ENCODE measurements at regions not wholly inside any gene's neighbourhood (a gene's known extent, or its start where the extent isn't known, plus 50 kb on each side); places are given as distances from the start of the nearest gene placed in this dataset.

GRCh38 chr10:58140691-58141347 is 126.9 kb downstream of the IPMK start:
- DNase-seq = no peak
- Histone ChIP-seq H3K9me3 (ENCODE audit: control extremely low read depth in 1 of 5, control insufficient read depth in 4 of 5, insufficient read depth in 2 of 5, low read depth in 1 of 5, low read length in 4 of 5) (peaks cover 0 to 4% (median 2%) of the 10 kb centered on the region in 5 experiments), H3K4me1 (ENCODE audit: control extremely low read depth in 1 of 4, control insufficient read depth in 4 of 4, insufficient read depth in 4 of 4, low read length in 3 of 4) (no peaks in the 10 kb centered on the region), H3K27ac (ENCODE audit: insufficient read depth in 1 of 2, low read depth in 1 of 2, low read length in 2 of 2, poor library complexity in 1 of 2, severe bottlenecking in 2 of 2) (no peak overlapping the region), H3K36me3 (ENCODE audit: control insufficient read depth in 4 of 4, insufficient read depth in 4 of 4, low read length in 3 of 4) (no peaks in the 10 kb centered on the region), H3K27me3 (replicated peaks in 2 of 5; ENCODE audit: control insufficient read depth in 4 of 5, insufficient read depth in 5 of 5, low read length in 4 of 5) (peaks cover 0 to 2% (median 0%) of the 10 kb centered on the region in 5 experiments), H3K4me3 (ENCODE audit: control insufficient read depth in 1 of 7, extremely low read depth in 1 of 7, insufficient read depth in 4 of 7, low read depth in 2 of 7, low read length in 6 of 7) (no peak overlapping the region)
- POLR2A ChIA-PET = no interaction called here
- CTCF ChIA-PET = no interaction called here
- WGBS (ENCODE audit: insufficient coverage) = 96% methylated on average over 3 of the region's 5 CpGs

- POLR2A ChIA-PET = no interaction called here
- no peaks in the 10 kb centered on the region for H3K36me3 ChIP-seq (ENCODE audit: control insufficient read depth in 4 of 4, insufficient read depth in 4 of 4, low read length in 3 of 4)
- CTCF ChIA-PET = no interaction called here
- H3K9me3 ChIP-seq (ENCODE audit: control extremely low read depth in 1 of 5, control insufficient read depth in 4 of 5, insufficient read depth in 2 of 5, low read depth in 1 of 5, low read length in 4 of 5) = peaks cover 0 to 4% (median 2%) of the 10 kb centered on the region in 5 experiments
- no peak overlapping the region for H3K4me3 ChIP-seq (ENCODE audit: control insufficient read depth in 1 of 7, extremely low read depth in 1 of 7, insufficient read depth in 4 of 7, low read depth in 2 of 7, low read length in 6 of 7)
- no peak overlapping the region for H3K27ac ChIP-seq (ENCODE audit: insufficient read depth in 1 of 2, low read depth in 1 of 2, low read length in 2 of 2, poor library complexity in 1 of 2, severe bottlenecking in 2 of 2)
- H3K4me1 ChIP-seq (ENCODE audit: control extremely low read depth in 1 of 4, control insufficient read depth in 4 of 4, insufficient read depth in 4 of 4, low read length in 3 of 4) = no peaks in the 10 kb centered on the region
- WGBS (ENCODE audit: insufficient coverage) = no CpG with 5 or more reads among the region's 2 CpGs
- no peak for DNase-seq
- H3K27me3 ChIP-seq (replicated peaks in 2 of 5; ENCODE audit: control insufficient read depth in 4 of 5, insufficient read depth in 5 of 5, low read length in 4 of 5) = peaks cover 0 to 2% (median 0%) of the 10 kb centered on the region in 5 experiments
Observed at GRCh38 chr10:58140054-58140453, 127.6 kb downstream of the IPMK start.

GRCh38 chr10:58137813-58138212 is 129.9 kb downstream of the IPMK start:
- no peaks in the 10 kb centered on the region for H3K36me3 ChIP-seq (ENCODE audit: control insufficient read depth in 4 of 4, insufficient read depth in 4 of 4, low read length in 3 of 4)
- no peaks in the 10 kb centered on the region for H3K4me1 ChIP-seq (ENCODE audit: control extremely low read depth in 1 of 4, control insufficient read depth in 4 of 4, insufficient read depth in 4 of 4, low read length in 3 of 4)
- no peaks in the 10 kb centered on the region for H3K9me3 ChIP-seq (ENCODE audit: control extremely low read depth in 1 of 5, control insufficient read depth in 4 of 5, insufficient read depth in 2 of 5, low read depth in 1 of 5, low read length in 4 of 5)
- H3K27me3 ChIP-seq (replicated peaks in 2 of 5; ENCODE audit: control insufficient read depth in 4 of 5, insufficient read depth in 5 of 5, low read length in 4 of 5) = peaks cover 0 to 2% (median 0%) of the 10 kb centered on the region in 5 experiments
- no peak overlapping the region for H3K27ac ChIP-seq (ENCODE audit: insufficient read depth in 1 of 2, low read depth in 1 of 2, low read length in 2 of 2, poor library complexity in 1 of 2, severe bottlenecking in 2 of 2)
- no peak for DNase-seq
- no peak overlapping the region for H3K4me3 ChIP-seq (ENCODE audit: control insufficient read depth in 1 of 7, extremely low read depth in 1 of 7, insufficient read depth in 4 of 7, low read depth in 2 of 7, low read length in 6 of 7)
- CTCF ChIA-PET = no interaction called here
- 100% methylated on average over 1 of the region's 5 CpGs for WGBS (ENCODE audit: insufficient coverage)
- POLR2A ChIA-PET = no interaction called here

GRCh38 chr10:58115218-58116050 is 152.3 kb downstream of the IPMK start:
- no peaks in the 10 kb centered on the region for H3K27me3 ChIP-seq (replicated peaks in 2 of 5; ENCODE audit: control insufficient read depth in 4 of 5, insufficient read depth in 5 of 5, low read length in 4 of 5)
- H3K36me3 ChIP-seq (ENCODE audit: control insufficient read depth in 4 of 4, insufficient read depth in 4 of 4, low read length in 3 of 4) = no peaks in the 10 kb centered on the region
- H3K4me1 ChIP-seq (ENCODE audit: control extremely low read depth in 1 of 4, control insufficient read depth in 4 of 4, insufficient read depth in 4 of 4, low read length in 3 of 4) = no peaks in the 10 kb centered on the region
- H3K9me3 ChIP-seq (ENCODE audit: control extremely low read depth in 1 of 5, control insufficient read depth in 4 of 5, insufficient read depth in 2 of 5, low read depth in 1 of 5, low read length in 4 of 5) = no peaks in the 10 kb centered on the region
- CTCF ChIA-PET = no interaction called here
- DNase-seq = no peak
- no peak overlapping the region for H3K27ac ChIP-seq (ENCODE audit: insufficient read depth in 1 of 2, low read depth in 1 of 2, low read length in 2 of 2, poor library complexity in 1 of 2, severe bottlenecking in 2 of 2)
- WGBS (ENCODE audit: insufficient coverage) = 97% methylated on average over 6 of the region's 9 CpGs
- POLR2A ChIA-PET = no interaction called here
- H3K4me3 ChIP-seq (ENCODE audit: control insufficient read depth in 1 of 7, extremely low read depth in 1 of 7, insufficient read depth in 4 of 7, low read depth in 2 of 7, low read length in 6 of 7) = no peak overlapping the region

- H3K27ac ChIP-seq (ENCODE audit: insufficient read depth in 1 of 2, low read depth in 1 of 2, low read length in 2 of 2, poor library complexity in 1 of 2, severe bottlenecking in 2 of 2) = no peak overlapping the region
- H3K36me3 ChIP-seq (ENCODE audit: control insufficient read depth in 4 of 4, insufficient read depth in 4 of 4, low read length in 3 of 4) = no peaks in the 10 kb centered on the region
- H3K4me3 ChIP-seq (ENCODE audit: control insufficient read depth in 1 of 7, extremely low read depth in 1 of 7, insufficient read depth in 4 of 7, low read depth in 2 of 7, low read length in 6 of 7) = no peak overlapping the region
- WGBS (ENCODE audit: insufficient coverage) = 89% methylated on average over 2 of the region's 3 CpGs
- H3K4me1 ChIP-seq (ENCODE audit: control extremely low read depth in 1 of 4, control insufficient read depth in 4 of 4, insufficient read depth in 4 of 4, low read length in 3 of 4) = no peaks in the 10 kb centered on the region
- peaks cover 0 to 3% (median 0%) of the 10 kb centered on the region in 5 experiments for H3K9me3 ChIP-seq (ENCODE audit: control extremely low read depth in 1 of 5, control insufficient read depth in 4 of 5, insufficient read depth in 2 of 5, low read depth in 1 of 5, low read length in 4 of 5)
- ChIA-PET CTCF (no interaction called here), POLR2A (no interaction called here)
- peaks cover 0 to 2% (median 0%) of the 10 kb centered on the region in 5 experiments for H3K27me3 ChIP-seq (replicated peaks in 2 of 5; ENCODE audit: control insufficient read depth in 4 of 5, insufficient read depth in 5 of 5, low read length in 4 of 5)
- DNase-seq = no peak
Observed at GRCh38 chr10:58109731-58110130, 158.0 kb downstream of the IPMK start.

GRCh38 chr10:58107506-58107905 is 160.2 kb downstream of the IPMK start:
- 95% methylated on average over 2 of the region's 2 CpGs for WGBS (ENCODE audit: insufficient coverage)
- H3K4me3 ChIP-seq (ENCODE audit: control insufficient read depth in 1 of 7, extremely low read depth in 1 of 7, insufficient read depth in 4 of 7, low read depth in 2 of 7, low read length in 6 of 7) = no peak overlapping the region
- DNase-seq = no peak
- ChIA-PET POLR2A (no interaction called here), CTCF (no interaction called here)
- peaks cover 0 to 5% (median 0%) of the 10 kb centered on the region in 5 experiments for H3K9me3 ChIP-seq (ENCODE audit: control extremely low read depth in 1 of 5, control insufficient read depth in 4 of 5, insufficient read depth in 2 of 5, low read depth in 1 of 5, low read length in 4 of 5)
- H3K4me1 ChIP-seq (ENCODE audit: control extremely low read depth in 1 of 4, control insufficient read depth in 4 of 4, insufficient read depth in 4 of 4, low read length in 3 of 4) = no peaks in the 10 kb centered on the region
- H3K36me3 ChIP-seq (ENCODE audit: control insufficient read depth in 4 of 4, insufficient read depth in 4 of 4, low read length in 3 of 4) = no peaks in the 10 kb centered on the region
- H3K27ac ChIP-seq (ENCODE audit: insufficient read depth in 1 of 2, low read depth in 1 of 2, low read length in 2 of 2, poor library complexity in 1 of 2, severe bottlenecking in 2 of 2) = no peak overlapping the region
- H3K27me3 ChIP-seq (replicated peaks in 2 of 5; ENCODE audit: control insufficient read depth in 4 of 5, insufficient read depth in 5 of 5, low read length in 4 of 5) = peaks cover 0 to 2% (median 0%) of the 10 kb centered on the region in 5 experiments
